GM21737 (cell line): ENCODE measurements at regions not wholly inside any gene's neighbourhood (a gene's known extent, or its start where the extent isn't known, plus 50 kb on each side); places are given as distances from the start of the nearest gene placed in this dataset.

Experiments
- ATAC-seq: cut with Tn5 transposase; IDR thresholded peaks from one replicate; pipeline ENCODE4 v1.9.1; 2021; ENCODE audit warnings: mild to moderate bottlenecking, moderate library complexity; ENCODE audit not compliant: unreplicated experiment

DNA sequence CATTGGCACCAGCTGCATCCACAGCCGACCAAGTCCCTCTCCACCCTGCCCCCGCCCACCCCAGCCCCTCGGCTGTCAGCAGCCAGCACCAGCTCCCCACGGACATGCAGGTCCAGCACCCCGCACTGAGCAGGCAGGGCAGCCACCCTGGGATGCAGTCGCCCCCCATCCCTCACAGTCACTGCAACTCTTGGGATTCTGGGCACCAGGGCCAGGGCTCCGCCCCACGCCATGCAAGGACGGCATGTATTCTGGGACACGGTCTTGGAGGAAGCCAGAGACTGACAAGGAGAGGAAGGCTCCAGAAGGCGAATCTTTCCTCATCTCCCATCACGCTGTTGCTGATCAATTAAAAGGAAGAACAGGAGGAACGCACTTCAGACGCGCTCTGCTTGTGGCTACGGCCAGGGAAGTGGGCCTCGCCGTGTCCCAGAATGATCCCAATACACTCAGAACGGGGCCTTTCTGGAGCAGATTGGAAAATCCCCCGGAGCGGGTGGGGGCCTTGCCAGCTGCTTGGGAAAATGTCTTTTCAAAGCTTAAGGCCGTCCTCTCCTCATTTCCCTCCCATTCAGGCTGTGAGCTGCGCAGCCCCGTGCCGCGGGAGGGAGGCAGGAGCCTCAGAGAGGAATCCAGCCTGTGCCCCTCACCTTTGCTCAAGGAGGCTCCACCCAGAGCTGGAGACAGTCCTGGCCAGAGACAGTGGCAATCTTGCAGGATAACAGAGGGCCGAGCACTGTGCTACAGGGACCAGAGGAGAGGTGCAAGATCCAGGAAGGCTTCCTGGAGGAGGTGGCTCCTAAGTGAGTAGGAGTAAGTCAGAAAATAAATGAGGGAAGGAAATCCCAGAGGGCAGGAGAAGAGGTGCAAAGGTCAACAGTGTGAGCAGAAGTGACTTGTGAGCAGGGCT is 54.1 kb upstream of the DIO3 start:
- ATAC-seq, result no peak

DNA sequence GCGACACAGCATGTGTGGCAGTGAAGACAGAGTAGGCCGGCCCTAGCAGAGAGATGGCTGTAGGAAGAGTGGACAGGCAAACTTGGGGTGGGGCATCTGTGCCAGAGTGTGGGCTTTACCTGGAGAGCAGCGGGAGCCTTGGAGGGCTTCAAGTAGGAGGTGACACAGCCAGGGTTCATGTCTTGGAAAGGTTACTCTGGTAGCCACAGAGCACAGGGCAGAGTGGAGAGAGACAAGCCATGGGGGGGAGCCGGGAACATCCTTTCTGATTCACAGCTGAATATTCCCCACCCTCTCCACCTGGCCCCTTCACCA is 53.5 kb upstream of the DIO3 start:
- ATAC-seq, result no peak

DNA sequence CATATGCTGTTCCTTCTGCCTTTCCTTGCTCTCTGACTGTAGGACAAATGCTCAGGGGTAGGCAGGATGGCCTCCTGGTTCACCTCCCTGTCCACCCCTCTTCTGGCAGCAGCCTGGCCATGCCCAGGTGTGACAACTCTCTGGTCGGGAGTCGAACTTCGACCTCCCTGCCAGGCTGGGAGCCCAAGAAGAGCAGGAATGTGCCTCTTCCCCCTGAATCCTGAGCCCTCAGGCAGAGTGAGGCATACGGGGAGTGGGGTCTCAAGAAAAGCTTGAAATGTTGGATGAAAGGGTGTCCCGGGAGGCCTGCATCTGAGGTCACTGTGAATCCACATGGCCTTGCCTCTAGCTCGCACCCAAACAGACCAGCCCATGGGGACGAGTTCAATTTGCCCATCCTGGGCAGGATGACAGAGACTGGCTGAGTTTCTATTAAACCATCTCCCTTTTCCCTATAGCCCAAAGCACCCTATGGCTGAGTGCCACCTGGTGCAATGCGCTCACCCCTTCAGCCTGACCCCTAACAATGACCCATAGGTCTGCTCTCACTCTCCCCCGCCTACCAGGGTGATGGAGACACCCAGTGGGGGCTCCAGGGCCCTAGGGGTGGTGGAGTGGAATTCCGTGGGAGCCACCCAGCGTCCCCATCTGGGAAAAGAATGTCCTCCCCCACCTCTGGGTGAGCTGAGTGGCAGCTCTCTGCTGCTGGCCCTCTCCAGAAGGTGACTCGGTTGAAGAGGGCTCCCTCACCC is 52.9 kb upstream of the DIO3 start:
- ATAC-seq, result no peak

DNA sequence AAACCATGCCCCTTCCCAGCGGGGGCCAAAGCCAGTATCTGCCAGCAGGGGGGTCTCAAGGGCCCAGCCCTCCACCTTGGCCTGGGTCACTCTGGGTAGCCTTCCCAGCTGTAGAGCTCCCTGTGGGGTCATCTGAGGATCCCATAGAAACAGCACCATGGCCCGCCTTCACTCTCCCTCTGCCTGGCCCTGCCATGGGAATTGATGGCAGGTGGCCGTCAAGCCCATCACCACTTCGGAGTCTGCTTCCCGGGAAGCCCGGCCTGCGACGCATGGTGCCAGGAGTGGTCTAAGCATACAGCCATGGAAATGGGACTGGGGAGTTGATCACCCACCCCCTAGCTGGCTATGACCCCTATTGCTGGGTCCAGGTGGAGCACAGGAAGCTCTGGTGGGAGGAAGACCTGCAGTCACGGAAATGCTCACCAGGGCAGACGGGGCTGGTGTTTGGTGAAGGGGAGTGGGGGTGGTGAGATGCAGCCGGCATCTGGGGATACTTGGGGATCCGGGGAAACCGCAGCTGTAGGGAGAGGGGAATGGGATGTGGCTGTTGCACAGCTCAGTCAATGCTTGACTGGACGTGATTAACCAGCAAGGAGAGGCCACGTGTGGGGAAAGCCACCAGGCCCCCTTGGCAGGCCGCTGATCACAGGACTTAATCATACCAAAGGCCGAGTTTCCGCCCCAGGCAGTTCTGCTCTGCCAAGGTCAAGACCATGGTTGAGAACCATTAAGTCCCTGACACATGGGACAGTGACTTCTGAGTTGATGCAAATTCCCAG is 52.2 kb upstream of the DIO3 start:
- no peak for ATAC-seq

DNA sequence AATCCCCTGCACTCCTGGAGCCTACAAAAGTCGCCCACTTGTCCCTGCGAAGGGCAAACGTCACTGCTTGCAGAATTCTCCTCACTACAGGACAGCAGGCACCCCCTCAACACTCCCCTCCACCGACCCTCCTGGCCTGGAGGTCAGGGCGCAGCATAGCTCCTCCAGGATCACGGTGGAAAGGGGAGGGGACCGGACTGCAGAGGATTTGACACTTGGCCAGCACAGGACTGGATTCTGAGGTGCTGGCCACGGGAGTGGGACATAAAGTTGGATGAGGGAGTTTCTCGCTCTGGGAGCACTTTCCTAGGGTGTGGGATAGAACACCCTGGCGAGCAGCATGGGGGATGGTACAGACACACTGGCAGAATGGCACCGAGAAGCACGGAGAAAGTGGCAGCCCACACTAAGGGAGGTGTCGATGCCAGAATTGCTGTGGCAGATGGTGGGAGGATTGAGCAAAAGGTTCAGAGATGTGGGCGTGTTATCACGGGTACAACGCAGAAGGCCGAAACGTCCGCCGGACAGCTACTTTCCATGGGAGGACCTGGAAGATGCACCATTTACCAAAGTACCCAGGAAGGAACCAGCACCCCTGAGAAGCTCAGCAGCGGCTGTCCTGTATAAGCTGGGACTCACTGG is 51.4 kb upstream of the DIO3 start:
- ATAC-seq, result no peak

DNA sequence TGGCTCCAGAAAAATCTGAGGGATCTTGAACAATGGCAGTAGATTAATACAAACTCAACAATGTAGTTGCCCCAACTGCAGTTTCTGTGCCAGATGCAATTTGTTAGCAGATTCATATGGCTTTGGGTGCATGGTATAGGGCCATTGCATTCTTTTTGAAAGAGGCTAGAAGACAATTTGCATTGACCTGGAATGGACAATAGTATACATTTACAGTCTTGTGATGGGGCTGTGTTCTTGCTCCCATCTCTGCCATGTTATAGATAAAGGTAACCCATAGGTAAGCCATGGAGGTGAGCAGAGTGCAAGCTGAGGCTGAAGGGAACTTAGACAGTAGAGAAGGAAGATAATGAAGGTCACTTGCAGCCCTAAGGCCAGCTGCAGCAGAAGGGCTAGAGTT is 50.1 kb upstream of the DIO3 start:
- no peak for ATAC-seq
